ENCODE measurements at regions not wholly inside any gene's neighbourhood (a gene's known extent, or its start where the extent isn't known, plus 50 kb on each side); places are given as distances from the start of the nearest gene placed in this dataset.
"Not testable (repeated sequence)": the region's sequence is repeated elsewhere in the genome, so short reads cannot be mapped to it uniquely, and the experiment has no call there.

GRCh38 chr2:107719836-107720235 lies 106.9 kb upstream of the RGPD4 start:
- Histone ChIP-seq H3K4me3 (ENCODE audit: low read depth in 1 of 2, low read length in 2 of 2) (no peak overlapping the region), H3K27me3 (ENCODE audit: insufficient read depth, low read length, poor library complexity) (no peaks in the 10 kb centered on the region), H3K4me2 (ENCODE audit: insufficient read depth, low read length) (no peak overlapping the region), H4K20me1 (ENCODE audit: insufficient read depth, low read length) (no peaks in the 10 kb centered on the region), H3K27ac (ENCODE audit: low read length) (no peak overlapping the region), H3K79me2 (ENCODE audit: insufficient read depth, low read length) (no peaks in the 10 kb centered on the region), H3K4me1 (ENCODE audit: insufficient read depth, low read length) (no peaks in the 10 kb centered on the region), H3K9ac (ENCODE audit: low read depth, low read length) (no peak overlapping the region), H3K9me3 (ENCODE audit: insufficient read depth, low read length, severe bottlenecking) (no peaks in the 10 kb centered on the region), H3K36me3 (ENCODE audit: insufficient read depth, low read length) (no peaks in the 10 kb centered on the region), H2AFZ (ENCODE audit: low read depth, low read length) (no peak overlapping the region)
- ATAC-seq (ENCODE audit: insufficient read depth, low read depth) (no peak), DNase-seq (no peak)
- TF ChIP-seq CTCF (IDR thresholded peaks at IDR 0.05; ENCODE audit: borderline replicate concordance, extremely low read depth, low read length, poor library complexity, severe bottlenecking) (no peak), EZH2 (IDR thresholded peaks at IDR 0.05; ENCODE audit: borderline replicate concordance, low read depth, low read length, severe bottlenecking) (no peak)

GRCh38 chr2:107721178-107721577 lies 105.5 kb upstream of the RGPD4 start:
- no peak overlapping the region for H2AFZ ChIP-seq (ENCODE audit: low read depth, low read length)
- H3K4me1 ChIP-seq (ENCODE audit: insufficient read depth, low read length): no peaks in the 10 kb centered on the region
- no peak overlapping the region for H3K27ac ChIP-seq (ENCODE audit: low read length)
- no peak overlapping the region for H3K4me2 ChIP-seq (ENCODE audit: insufficient read depth, low read length)
- ATAC-seq (ENCODE audit: insufficient read depth, low read depth) (no peak), DNase-seq (no peak)
- H3K36me3 ChIP-seq (ENCODE audit: insufficient read depth, low read length): no peaks in the 10 kb centered on the region
- TF ChIP-seq EZH2 (IDR thresholded peaks at IDR 0.05; ENCODE audit: borderline replicate concordance, low read depth, low read length, severe bottlenecking) (no peak), CTCF (IDR thresholded peaks at IDR 0.05; ENCODE audit: borderline replicate concordance, extremely low read depth, low read length, poor library complexity, severe bottlenecking) (no peak)
- no peaks in the 10 kb centered on the region for H3K79me2 ChIP-seq (ENCODE audit: insufficient read depth, low read length)
- H3K4me3 ChIP-seq (ENCODE audit: low read depth in 1 of 2, low read length in 2 of 2): no peak overlapping the region
- H3K9ac ChIP-seq (ENCODE audit: low read depth, low read length): no peak overlapping the region
- no peaks in the 10 kb centered on the region for H4K20me1 ChIP-seq (ENCODE audit: insufficient read depth, low read length)
- no peaks in the 10 kb centered on the region for H3K27me3 ChIP-seq (ENCODE audit: insufficient read depth, low read length, poor library complexity)
- no peaks in the 10 kb centered on the region for H3K9me3 ChIP-seq (ENCODE audit: insufficient read depth, low read length, severe bottlenecking)

GRCh38 chr2:107721586-107721985 lies 105.1 kb upstream of the RGPD4 start:
- H3K79me2 ChIP-seq (ENCODE audit: insufficient read depth, low read length): no peaks in the 10 kb centered on the region
- H2AFZ ChIP-seq (ENCODE audit: low read depth, low read length): no peak overlapping the region
- no peaks in the 10 kb centered on the region for H3K27me3 ChIP-seq (ENCODE audit: insufficient read depth, low read length, poor library complexity)
- no peaks in the 10 kb centered on the region for H3K36me3 ChIP-seq (ENCODE audit: insufficient read depth, low read length)
- no peak for DNase-seq
- H3K4me1 ChIP-seq (ENCODE audit: insufficient read depth, low read length): no peaks in the 10 kb centered on the region
- TF ChIP-seq EZH2 (IDR thresholded peaks at IDR 0.05; ENCODE audit: borderline replicate concordance, low read depth, low read length, severe bottlenecking) (no peak), CTCF (IDR thresholded peaks at IDR 0.05; ENCODE audit: borderline replicate concordance, extremely low read depth, low read length, poor library complexity, severe bottlenecking) (no peak)
- no peak overlapping the region for H3K4me3 ChIP-seq (ENCODE audit: low read depth in 1 of 2, low read length in 2 of 2)
- H3K4me2 ChIP-seq (ENCODE audit: insufficient read depth, low read length): no peak overlapping the region
- H3K9ac ChIP-seq (ENCODE audit: low read depth, low read length): no peak overlapping the region
- H3K9me3 ChIP-seq (ENCODE audit: insufficient read depth, low read length, severe bottlenecking): no peaks in the 10 kb centered on the region
- H4K20me1 ChIP-seq (ENCODE audit: insufficient read depth, low read length): no peaks in the 10 kb centered on the region
- H3K27ac ChIP-seq (ENCODE audit: low read length): no peak overlapping the region
- ATAC-seq (ENCODE audit: insufficient read depth, low read depth): no peak

- H3K79me2 ChIP-seq (ENCODE audit: insufficient read depth, low read length); H3K9ac ChIP-seq (ENCODE audit: low read depth, low read length); H3K4me3 ChIP-seq (ENCODE audit: low read depth in 1 of 2, low read length in 2 of 2); H4K20me1 ChIP-seq (ENCODE audit: insufficient read depth, low read length); H3K9me3 ChIP-seq (ENCODE audit: insufficient read depth, low read length, severe bottlenecking); H3K27me3 ChIP-seq (ENCODE audit: insufficient read depth, low read length, poor library complexity); H3K27ac ChIP-seq (ENCODE audit: low read length); DNase-seq; H2AFZ ChIP-seq (ENCODE audit: low read depth, low read length); H3K36me3 ChIP-seq (ENCODE audit: insufficient read depth, low read length); H3K4me1 ChIP-seq (ENCODE audit: insufficient read depth, low read length); H3K4me2 ChIP-seq (ENCODE audit: insufficient read depth, low read length); ATAC-seq (ENCODE audit: insufficient read depth, low read depth): not testable (repeated sequence)
Observed at GRCh38 chr2:107725824-107726223, 100.9 kb upstream of the RGPD4 start.
